RWPE2 (cell line): ENCODE measurements at regions not wholly inside any gene's neighbourhood (a gene's known extent, or its start where the extent isn't known, plus 50 kb on each side); places are given as distances from the start of the nearest gene placed in this dataset.
A peak's percentile ranks its signal among the peaks of the same experiment; 100 is the strongest.

Experiments used
- ATAC-seq: fragments of 200-7000 bp; cut with Tn5 transposase; 3 replicates; pipeline ENCODE4 v1.9.1; 2021; ENCODE audit warnings: low read depth
- DNase-seq: peaks from one replicate; pipeline ENCODE4 v3.0.0-alpha.2; 2020; ENCODE audit warnings: low spot score
- H3K27ac ChIP-seq: fragments of 450-650 bp; 2 replicates; pipeline ENCODE4 v1.5.1; 2017; ENCODE audit warnings: mild to moderate bottlenecking; ENCODE audit not compliant: poor library complexity, severe bottlenecking
- H3K27me3 ChIP-seq: fragments of 250-450 bp; sonication (Bioruptor Pico); 2 replicates; pipeline ENCODE4 v1.5.1; 2021; ENCODE audit warnings: mild to moderate bottlenecking, moderate library complexity; ENCODE audit not compliant: insufficient read depth, poor library complexity, severe bottlenecking
- H3K36me3 ChIP-seq: fragments of 250-450 bp; sonication (Bioruptor Pico); 2 replicates; pipeline ENCODE4 v1.5.1; 2020; ENCODE audit warnings: low read depth, mild to moderate bottlenecking, moderate library complexity
- H3K4me1 ChIP-seq: fragments of 250-450 bp; sonication (Bioruptor Pico); 2 replicates; pipeline ENCODE4 v1.5.1; 2021; ENCODE audit warnings: mild to moderate bottlenecking, moderate library complexity; ENCODE audit not compliant: insufficient read depth, poor library complexity, severe bottlenecking
- H3K4me3 ChIP-seq: fragments of 250-450 bp; sonication (Bioruptor Pico); 2 replicates; pipeline ENCODE4 v1.5.1; 2021; ENCODE audit warnings: mild to moderate bottlenecking, moderate library complexity; ENCODE audit not compliant: severe bottlenecking
- H3K9me3 ChIP-seq: fragments of 250-450 bp; sonication (Bioruptor Pico); 2 replicates; pipeline ENCODE4 v1.5.1; 2021; ENCODE audit warnings: mild to moderate bottlenecking, moderate library complexity; ENCODE audit not compliant: severe bottlenecking
- CTCF ChIP-seq: fragments of 450-650 bp; IDR thresholded peaks from one replicate; pipeline ENCODE4 v1.5.1; 2017; ENCODE audit warnings: mild to moderate bottlenecking, moderate library complexity; ENCODE audit not compliant: poor library complexity, severe bottlenecking

GRCh38 chr20:60168963-60169362 lies 210.7 kb downstream of the CDH26 start:
- ATAC-seq, result no peak
- Histone ChIP-seq H3K4me3 (no peak overlapping the region), H3K27ac (no peak overlapping the region), H3K4me1 (no peaks in the 10 kb centered on the region), H3K27me3 (peaks cover 11% of the 10 kb centered on the region), H3K36me3 (no peaks in the 10 kb centered on the region), H3K9me3 (no peaks in the 10 kb centered on the region)
- DNase-seq, result no peak
- no peak for TF ChIP-seq CTCF

- H3K4me1 ChIP-seq, result no peaks in the 10 kb centered on the region
- DNase-seq (no peak), ATAC-seq (0 out of 3 replicates have a peak, but pooled peaks have one; percentile 10)
- no peak overlapping the region for H3K4me3 ChIP-seq
- H3K27ac ChIP-seq, result no peak overlapping the region
- no peak for TF ChIP-seq CTCF
- H3K36me3 ChIP-seq, result no peaks in the 10 kb centered on the region
- H3K9me3 ChIP-seq, result peaks cover 4% of the 10 kb centered on the region
- peaks cover 10% of the 10 kb centered on the region for H3K27me3 ChIP-seq
These were observed 211.9 kb downstream of the CDH26 start for GRCh38 chr20:60170116-60170515.

- ATAC-seq, result no peak
- Histone ChIP-seq H3K36me3 (no peaks in the 10 kb centered on the region), H3K4me1 (no peaks in the 10 kb centered on the region), H3K27ac (no peak overlapping the region), H3K9me3 (peaks cover 4% of the 10 kb centered on the region), H3K27me3 (peaks cover 5% of the 10 kb centered on the region), H3K4me3 (no peak overlapping the region)
- no peak for TF ChIP-seq CTCF
- no peak for DNase-seq
These were observed 213.1 kb downstream of the CDH26 start for GRCh38 chr20:60171313-60171712.

- no peaks in the 10 kb centered on the region for H3K36me3 ChIP-seq
- no peak overlapping the region for H3K27ac ChIP-seq
- DNase-seq (no peak), ATAC-seq (no peak)
- no peak overlapping the region for H3K4me3 ChIP-seq
- TF ChIP-seq CTCF, result no peak
- H3K4me1 ChIP-seq, result no peaks in the 10 kb centered on the region
- H3K9me3 ChIP-seq, result peaks cover 4% of the 10 kb centered on the region
- H3K27me3 ChIP-seq, result peaks cover 5% of the 10 kb centered on the region
These were observed 213.5 kb downstream of the CDH26 start for GRCh38 chr20:60171738-60172137.

GRCh38 chr20:60172346-60172984 lies 214.2 kb downstream of the CDH26 start:
- peaks cover under 1% of the 10 kb centered on the region for H3K27me3 ChIP-seq
- H3K9me3 ChIP-seq, result peaks cover 4% of the 10 kb centered on the region
- no peak for DNase-seq
- ATAC-seq, result no peak
- no peaks in the 10 kb centered on the region for H3K4me1 ChIP-seq
- no peak for TF ChIP-seq CTCF
- H3K27ac ChIP-seq, result no peak overlapping the region
- H3K36me3 ChIP-seq, result no peaks in the 10 kb centered on the region
- H3K4me3 ChIP-seq, result no peak overlapping the region
